OCI-LY3 (cell line): ENCODE measurements at regions not wholly inside any gene's neighbourhood (a gene's known extent, or its start where the extent isn't known, plus 50 kb on each side); places are given as distances from the start of the nearest gene placed in this dataset.

Experiments
- CTCF ChIP-seq: fragments of 200-600, 300-600 bp; sonication (generic); IDR thresholded peaks from 2 replicates; pipeline ENCODE4 v1.5.1; 2014; ENCODE audit warnings: antibody characterized with exemption, low read length, low read depth
- EZH2phosphoT487 ChIP-seq: fragments of 200-600 bp; shearing (Covaris generic); IDR thresholded peaks from 2 replicates; pipeline ENCODE4 v1.6.1; 2018; ENCODE audit warnings: antibody characterized with exemption, mixed run types, low read depth

- TF ChIP-seq CTCF (no peak), EZH2phosphoT487 (no peak)
Measured at GRCh38 chr12:40614923-40615322, 77.3 kb upstream of the CNTN1 start.
